OCI-LY7 (cell line): ENCODE measurements at regions not wholly inside any gene's neighbourhood (a gene's known extent, or its start where the extent isn't known, plus 50 kb on each side); places are given as distances from the start of the nearest gene placed in this dataset.

ENCODE experiments used
- BruUV-seq: library from RNA; stranded (reverse); fragments of 400-500 nt; replicated peaks from 2 replicates; lab custom pipeline; 2021; lab: Mats Ljungman, UMichigan
- CTCF ChIA-PET: fragments of 300-600 bp; sonication (Branson Sonifier 250); formaldehyde crosslinking; loops from one replicate; lab custom pipeline; 2022; ENCODE audit warnings: antibody characterized with exemption; ENCODE audit not compliant: unreplicated experiment; lab: Charles Lee
- POLR2A ChIA-PET: fragments of 300-600 bp; sonication (Branson Sonifier 250); formaldehyde crosslinking; loops from one replicate; lab custom pipeline; 2022; ENCODE audit warnings: antibody characterized with exemption; lab: Charles Lee
- DNase-seq: peaks from one replicate; pipeline ENCODE4 v3.0.0-alpha.2; 2015; ENCODE audit warnings: low spot score
- H2AFZ ChIP-seq: fragments of 200-600 bp; sonication (generic), shearing (Covaris generic); 2 replicates; pipeline ENCODE4 v1.6.1; 2014; ENCODE audit warnings: mild to moderate bottlenecking, antibody characterized with exemption, low read length, moderate library complexity
- H3K27ac ChIP-seq: fragments of 200-600 bp; sonication (generic); 2 replicates; pipeline ENCODE4 v1.5.1; 2014; ENCODE audit warnings: mixed run types, low read depth, mild to moderate bottlenecking, moderate library complexity, low read length, inconsistent platforms; ENCODE audit not compliant: poor library complexity, severe bottlenecking
- H3K36me3 ChIP-seq: fragments of 200-600 bp; sonication (generic); 2 replicates; pipeline ENCODE4 v1.6.1; 2014; ENCODE audit warnings: mild to moderate bottlenecking, antibody characterized with exemption, low read length, moderate library complexity, mixed read lengths; ENCODE audit not compliant: insufficient read depth
- H3K4me1 ChIP-seq: fragments of 200-600 bp; sonication (generic); 2 replicates; pipeline ENCODE4 v1.5.1; 2014; ENCODE audit warnings: mild to moderate bottlenecking, low read length; ENCODE audit not compliant: insufficient read depth, poor library complexity, severe bottlenecking
- H3K4me2 ChIP-seq: fragments of 200-600 bp; sonication (generic); 2 replicates; pipeline ENCODE4 v1.6.1; 2014; ENCODE audit warnings: mild to moderate bottlenecking, low read length
- H3K4me3 ChIP-seq: fragments of 200-600 bp; sonication (generic); 2 replicates; pipeline ENCODE4 v1.5.1; 2014; ENCODE audit warnings: mild to moderate bottlenecking, low read depth, low read length; ENCODE audit not compliant: poor library complexity, severe bottlenecking
- H3K79me2 ChIP-seq: fragments of 200-600 bp; sonication (generic); 2 replicates; pipeline ENCODE4 v1.6.1; 2016; ENCODE audit warnings: low read depth, mild to moderate bottlenecking, low read length, moderate library complexity, mixed read lengths; ENCODE audit not compliant: insufficient read depth
- H3K9me2 ChIP-seq: fragments of 200-600 bp; sonication (generic); 2 replicates; pipeline ENCODE4 v1.6.1; 2016; ENCODE audit warnings: mild to moderate bottlenecking, low read length, mixed read lengths; ENCODE audit not compliant: insufficient read depth
- H3K9me3 ChIP-seq: fragments of 200-600 bp; sonication (generic); 2 replicates; pipeline ENCODE4 v1.6.1; 2014; ENCODE audit warnings: mild to moderate bottlenecking, mixed run types, low read length, mixed read lengths
- H4K20me1 ChIP-seq: fragments of 200-600 bp; sonication (generic); 2 replicates; pipeline ENCODE4 v1.6.1; 2014; ENCODE audit warnings: mild to moderate bottlenecking, antibody characterized with exemption, low read length, moderate library complexity, mixed read lengths; ENCODE audit not compliant: insufficient read depth
- EZH2phosphoT487 ChIP-seq: fragments of 200-600 bp; sonication (generic); IDR thresholded peaks from 2 replicates; pipeline ENCODE4 v1.6.1; 2018; ENCODE audit warnings: low read depth, borderline replicate concordance, mild to moderate bottlenecking, mixed run types, antibody characterized with exemption, low read length, moderate library complexity, mixed read lengths
- intact Hi-C: fragments of 100-400 bp; cut with micrococcal nuclease; formaldehyde crosslinking; loops from one replicate; pipeline ENCODE4 v1.10.0; 2022; ENCODE audit not compliant: unreplicated experiment
- TF ChIP-seq, protein P1 (sequence below): fragments of 200-600 bp; sonication (generic); conservative IDR thresholded peaks from 2 replicates; pipeline ENCODE4 v1.5.1; 2014; ENCODE audit warnings: mild to moderate bottlenecking, antibody characterized with exemption, low read length, moderate library complexity, mixed read lengths

DNA sequence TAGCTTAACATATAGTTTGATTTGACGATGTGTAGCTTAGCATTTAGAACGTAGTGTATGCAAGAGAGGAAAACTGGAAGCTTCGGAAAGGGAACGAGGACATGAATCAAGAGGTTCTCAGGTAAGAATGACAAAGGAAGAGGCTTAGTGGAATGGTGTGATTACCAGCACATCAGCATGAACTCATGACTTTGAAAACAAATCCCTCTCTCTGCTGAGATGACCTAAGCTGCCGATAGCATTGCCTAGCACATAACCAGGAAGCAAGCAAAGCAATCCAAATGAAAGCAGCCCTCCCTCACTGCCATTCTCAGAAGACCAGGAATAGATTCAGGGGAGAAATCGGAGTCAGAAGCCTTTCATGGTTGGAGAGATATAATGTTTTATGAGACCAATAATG lies 51.3 kb upstream of the CCL1 start:
- Histone ChIP-seq H3K9me2 (no peaks in the 10 kb centered on the region), H3K27ac (no peak overlapping the region), H3K79me2 (no peaks in the 10 kb centered on the region), H4K20me1 (no peaks in the 10 kb centered on the region), H3K36me3 (no peaks in the 10 kb centered on the region), H3K4me2 (no peak overlapping the region), H2AFZ (no peak overlapping the region), H3K9me3 (no peaks in the 10 kb centered on the region), H3K4me1 (no peaks in the 10 kb centered on the region), H3K4me3 (no peak overlapping the region)
- no TSS peak for BruUV-seq
- DNase-seq = no peak
- ChIA-PET CTCF (interaction anchor here (0.6 kb wide), 1 partner anchor 32 kb away, joined by 3 read pairs; no protein-coding TSS in a partner anchor), POLR2A (interaction anchor here (1.2 kb wide), 1 partner anchor 19 kb away, joined by 3 read pairs; no protein-coding TSS in a partner anchor)
- TF ChIP-seq EZH2phosphoT487 = no peak
- TF ChIP-seq, protein P1, sequence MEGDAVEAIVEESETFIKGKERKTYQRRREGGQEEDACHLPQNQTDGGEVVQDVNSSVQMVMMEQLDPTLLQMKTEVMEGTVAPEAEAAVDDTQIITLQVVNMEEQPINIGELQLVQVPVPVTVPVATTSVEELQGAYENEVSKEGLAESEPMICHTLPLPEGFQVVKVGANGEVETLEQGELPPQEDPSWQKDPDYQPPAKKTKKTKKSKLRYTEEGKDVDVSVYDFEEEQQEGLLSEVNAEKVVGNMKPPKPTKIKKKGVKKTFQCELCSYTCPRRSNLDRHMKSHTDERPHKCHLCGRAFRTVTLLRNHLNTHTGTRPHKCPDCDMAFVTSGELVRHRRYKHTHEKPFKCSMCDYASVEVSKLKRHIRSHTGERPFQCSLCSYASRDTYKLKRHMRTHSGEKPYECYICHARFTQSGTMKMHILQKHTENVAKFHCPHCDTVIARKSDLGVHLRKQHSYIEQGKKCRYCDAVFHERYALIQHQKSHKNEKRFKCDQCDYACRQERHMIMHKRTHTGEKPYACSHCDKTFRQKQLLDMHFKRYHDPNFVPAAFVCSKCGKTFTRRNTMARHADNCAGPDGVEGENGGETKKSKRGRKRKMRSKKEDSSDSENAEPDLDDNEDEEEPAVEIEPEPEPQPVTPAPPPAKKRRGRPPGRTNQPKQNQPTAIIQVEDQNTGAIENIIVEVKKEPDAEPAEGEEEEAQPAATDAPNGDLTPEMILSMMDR = no peak
- intact Hi-C loops = no loop called here

DNA sequence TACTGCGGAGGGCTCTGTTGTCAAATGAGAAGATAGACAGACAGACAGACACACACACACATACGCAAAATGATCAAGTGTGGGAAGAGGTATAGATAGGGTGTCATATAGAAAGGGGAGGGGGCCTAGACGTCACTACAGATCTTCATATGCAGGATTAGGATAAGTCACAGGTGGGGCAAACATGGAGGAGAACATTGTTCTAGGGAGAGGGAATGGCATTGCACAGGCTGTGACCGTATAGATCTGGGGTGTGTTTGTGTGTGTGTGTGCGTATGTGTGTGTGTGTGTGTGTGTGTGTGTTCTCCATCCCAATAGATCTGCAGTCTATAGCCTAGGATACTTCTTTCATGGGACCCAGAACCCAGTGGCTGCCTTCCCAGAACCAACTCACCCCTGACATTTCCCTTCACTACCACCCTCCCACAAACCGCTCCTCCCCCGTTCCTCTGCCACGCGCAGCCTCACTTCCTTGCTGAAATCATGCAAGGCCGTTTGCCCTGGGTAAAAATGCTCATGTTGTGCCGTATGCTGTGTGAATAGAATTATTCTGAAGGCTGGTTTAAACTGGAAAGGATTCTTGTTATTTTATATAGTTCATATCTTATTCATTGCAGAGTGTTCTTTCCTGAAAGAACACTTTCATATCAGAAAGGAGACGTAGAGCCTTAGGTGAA lies 50.5 kb upstream of the CCL1 start:
- DNase-seq = no peak
- BruUV-seq = no TSS peak
- H2AFZ ChIP-seq = no peak overlapping the region
- POLR2A ChIA-PET = interaction anchor here (1.2 kb wide), 1 partner anchor 18 kb away, joined by 3 read pairs; no protein-coding TSS in a partner anchor
- CTCF ChIA-PET = interaction anchor here (0.6 kb wide), 1 partner anchor 31 kb away, joined by 3 read pairs; no protein-coding TSS in a partner anchor
- H3K4me1 ChIP-seq = no peaks in the 10 kb centered on the region
- H3K4me3 ChIP-seq = no peak overlapping the region
- H3K4me2 ChIP-seq = no peak overlapping the region
- H3K36me3 ChIP-seq = no peaks in the 10 kb centered on the region
- H3K9me2 ChIP-seq = no peaks in the 10 kb centered on the region
- intact Hi-C loops = no loop called here
- TF ChIP-seq EZH2phosphoT487 = no peak
- TF ChIP-seq, protein P1 = no peak
- H4K20me1 ChIP-seq = no peaks in the 10 kb centered on the region
- no peak overlapping the region for H3K27ac ChIP-seq
- H3K79me2 ChIP-seq = no peaks in the 10 kb centered on the region
- no peaks in the 10 kb centered on the region for H3K9me3 ChIP-seq

GRCh38 chr17:34412965-34413441 lies 50.0 kb upstream of the CCL1 start:
- ChIA-PET CTCF (no interaction called here), POLR2A (no interaction called here)
- TF ChIP-seq, protein P1 = no peak
- no peak for TF ChIP-seq EZH2phosphoT487
- DNase-seq = no peak
- H3K4me1 ChIP-seq = no peaks in the 10 kb centered on the region
- H4K20me1 ChIP-seq = no peaks in the 10 kb centered on the region
- no peak overlapping the region for H3K4me3 ChIP-seq
- no peak overlapping the region for H3K27ac ChIP-seq
- no peak overlapping the region for H3K4me2 ChIP-seq
- no peaks in the 10 kb centered on the region for H3K79me2 ChIP-seq
- no peak overlapping the region for H2AFZ ChIP-seq
- H3K36me3 ChIP-seq = no peaks in the 10 kb centered on the region
- no TSS peak for BruUV-seq
- intact Hi-C loops = no loop called here
- no peaks in the 10 kb centered on the region for H3K9me2 ChIP-seq
- H3K9me3 ChIP-seq = no peaks in the 10 kb centered on the region
